ENCODE measurements at regions not wholly inside any gene's neighbourhood (a gene's known extent, or its start where the extent isn't known, plus 50 kb on each side); places are given as distances from the start of the nearest gene placed in this dataset.

DNA sequence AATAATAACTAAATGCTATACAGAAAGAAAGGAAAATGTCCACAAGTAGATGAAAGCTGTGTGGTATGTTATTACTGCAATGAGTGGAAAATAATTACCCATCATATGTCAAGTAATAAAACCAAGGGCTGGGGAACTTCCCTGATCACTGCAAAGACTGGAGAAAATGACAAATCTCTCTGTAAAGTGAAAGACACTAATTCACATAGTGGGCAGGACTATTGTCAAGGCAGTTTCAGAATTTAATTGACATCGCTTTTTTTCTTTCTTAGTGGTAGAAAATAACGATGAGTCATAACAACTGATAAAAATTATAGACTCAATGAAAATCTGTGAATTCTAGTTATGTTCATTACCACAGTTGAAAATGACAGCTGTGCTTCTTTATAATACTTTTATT, 153.7 kb upstream of the ST6GALNAC5 start:
- ATAC-seq (no peak), FAIRE-seq (no peak), DNase-seq (ENCODE audit: low spot score) (no peak)
- Histone ChIP-seq H3K9me3 (ENCODE audit: low read length) (peaks cover 28% of the 10 kb centered on the region), H2AFZ (ENCODE audit: low read length) (no peak overlapping the region), H3K4me2 (ENCODE audit: low read depth, low read length) (no peak overlapping the region), H3K4me1 (ENCODE audit: insufficient read depth, low read length) (no peaks in the 10 kb centered on the region), H3K27ac (ENCODE audit: extremely low read length, insufficient read depth, low read length) (no peak overlapping the region), H3K79me2 (ENCODE audit: insufficient read depth, low read length) (no peaks in the 10 kb centered on the region), H3K9ac (ENCODE audit: insufficient read depth, low read depth, low read length) (no peak overlapping the region), H4K20me1 (ENCODE audit: insufficient read depth, low read length) (no peaks in the 10 kb centered on the region), H3K4me3 (replicated peaks in 1 of 3; ENCODE audit: insufficient read depth in 1 of 3, low read depth in 2 of 3, low read length in 3 of 3) (no peak overlapping the region), H3K27me3 (ENCODE audit: control insufficient read depth in 1 of 2, insufficient read depth in 2 of 2, low read length in 2 of 2) (no peaks in the 10 kb centered on the region), H3K36me3 (replicated peaks in 1 of 2; ENCODE audit: control insufficient read depth in 1 of 2, insufficient read depth in 2 of 2, low read length in 2 of 2) (no peaks in the 10 kb centered on the region)
- in situ Hi-C loops (cut with HindIII; ENCODE audit: extremely low pct_ligation_motif_present, low pct_unique_long_range_greater_than_20kb) (no loop called here), intact Hi-C loops (cut with micrococcal nuclease; ENCODE audit: unreplicated experiment) (no loop called here)
- 24% methylated on average over 2 of the region's 2 CpGs for WGBS (ENCODE audit: low lambda C conversion rate)
- no peak for TF ChIP-seq PHF8 (CRISPR knock-in tag; IDR thresholded peaks at IDR 0.05)
- no peak for TF ChIP-seq TOPORS (CRISPR knock-in tag; IDR thresholded peaks at IDR 0.05)
- ChIA-PET POLR2A (no interaction called here), CTCF (ENCODE audit: low intra/inter-chr PET ratio, low total read pairs) (no interaction called here)
- no TSS peak for BruUV-seq (replicated peaks)

DNA sequence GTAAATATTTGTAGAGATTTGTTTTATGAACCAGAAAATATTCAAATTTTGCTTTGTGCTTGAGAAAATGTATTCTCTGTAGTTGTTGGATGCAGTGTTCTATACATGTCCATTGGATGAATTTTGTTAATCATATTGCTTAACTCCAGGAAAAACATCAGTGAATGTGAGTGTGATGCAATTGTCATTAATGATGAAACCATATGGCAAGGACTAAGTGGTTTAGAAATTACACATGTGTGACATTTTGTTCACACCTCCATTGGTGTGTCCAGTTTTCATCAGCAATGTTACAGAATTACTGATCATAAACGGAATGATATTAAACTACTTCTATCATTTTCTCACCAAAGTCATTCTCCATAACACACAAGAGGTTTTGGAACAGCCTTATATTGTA, 151.8 kb upstream of the ST6GALNAC5 start:
- FAIRE-seq (no peak), ATAC-seq (no peak), DNase-seq (ENCODE audit: low spot score) (no peak)
- in situ Hi-C loops (cut with HindIII; ENCODE audit: extremely low pct_ligation_motif_present, low pct_unique_long_range_greater_than_20kb) (no loop called here), intact Hi-C loops (cut with micrococcal nuclease; ENCODE audit: unreplicated experiment) (no loop called here)
- Histone ChIP-seq H3K4me1 (ENCODE audit: insufficient read depth, low read length) (no peaks in the 10 kb centered on the region), H3K4me3 (replicated peaks in 1 of 3; ENCODE audit: insufficient read depth in 1 of 3, low read depth in 2 of 3, low read length in 3 of 3) (no peak overlapping the region), H3K4me2 (ENCODE audit: low read depth, low read length) (no peak overlapping the region), H3K9ac (ENCODE audit: insufficient read depth, low read depth, low read length) (no peak overlapping the region), H3K9me3 (ENCODE audit: low read length) (peaks cover 12% of the 10 kb centered on the region), H3K27me3 (ENCODE audit: control insufficient read depth in 1 of 2, insufficient read depth in 2 of 2, low read length in 2 of 2) (no peaks in the 10 kb centered on the region), H4K20me1 (ENCODE audit: insufficient read depth, low read length) (no peaks in the 10 kb centered on the region), H3K27ac (ENCODE audit: extremely low read length, insufficient read depth, low read length) (no peak overlapping the region), H2AFZ (ENCODE audit: low read length) (no peak overlapping the region), H3K36me3 (replicated peaks in 1 of 2; ENCODE audit: control insufficient read depth in 1 of 2, insufficient read depth in 2 of 2, low read length in 2 of 2) (no peaks in the 10 kb centered on the region), H3K79me2 (ENCODE audit: insufficient read depth, low read length) (no peaks in the 10 kb centered on the region)
- ChIA-PET POLR2A (no interaction called here), CTCF (ENCODE audit: low intra/inter-chr PET ratio, low total read pairs) (no interaction called here)
- TF ChIP-seq ZSCAN21 (CRISPR knock-in tag; IDR thresholded peaks at IDR 0.05; ENCODE audit: borderline replicate concordance) (no peak), CEBPB (IDR thresholded peaks at IDR 0.05; ENCODE audit: borderline replicate concordance, low read depth, low read length) (peak; percentile 16; the same call in 1 of the 2 replicates)
- 53% methylated on average over 1 of the region's 1 CpG for WGBS (ENCODE audit: low lambda C conversion rate)
- no TSS peak for BruUV-seq (replicated peaks)

All from HepG2 (cell line).